Gastroesophageal sphincter (tissue), 4 donors: ENCODE measurements at regions not wholly inside any gene's neighbourhood (a gene's known extent, or its start where the extent isn't known, plus 50 kb on each side); places are given as distances from the start of the nearest gene placed in this dataset.

Source experiments
- ATAC-seq: fragments of 150-250 bp; one replicate; pipeline ENCODE4 v1.9.1; 2016; ENCODE audit warnings: mild to moderate bottlenecking, moderate library complexity
- H3K27ac ChIP-seq, 4 donors: fragments of 200-600 bp; sonication (generic) in 3 of 4; 1 replicate in 3 of 4; 2 replicates in 1 of 4; pipeline ENCODE4 v1.5.1; 2016 to 2019
- H3K27me3 ChIP-seq: fragments of 200-600 bp; sonication (generic); one replicate; pipeline ENCODE4 v1.5.1; 2019
- H3K36me3 ChIP-seq, 2 donors: fragments of 200-600 bp; sonication (generic); one replicate each; pipeline ENCODE4 v1.5.1; 2019; ENCODE audit warnings: control low read depth in 1 of 2
- H3K4me1 ChIP-seq, 3 donors: fragments of 200-600 bp; sonication (generic); 1 replicate in 2 of 3; 2 replicates in 1 of 3; pipeline ENCODE4 v1.5.1; 2016 to 2019; ENCODE audit warnings: control low read depth in 2 of 3
- H3K4me3 ChIP-seq, 2 donors: fragments of 200-600 bp; sonication (generic); one replicate each; pipeline ENCODE4 v1.5.1; 2019; ENCODE audit warnings: mild to moderate bottlenecking in 1 of 2, moderate library complexity in 1 of 2
- H3K9me3 ChIP-seq, 3 donors: fragments of 200-600 bp; sonication (generic); one replicate each; pipeline ENCODE4 v1.5.1; 2017 to 2019; ENCODE audit warnings: control low read depth in 2 of 3
- EP300 ChIP-seq: sonication (generic); formaldehyde crosslinking; IDR thresholded peaks from one replicate; pipeline ENCODE4 v1.6.1; 2017; ENCODE audit warnings: antibody characterized with exemption, mild to moderate bottlenecking
- POLR2A ChIP-seq, 2 donors: fragments of 450-650 bp; IDR thresholded peaks; one replicate each; pipeline ENCODE4 v1.6.1; 2017; ENCODE audit warnings: antibody characterized with exemption in 2 of 2, mild to moderate bottlenecking in 2 of 2, moderate library complexity in 1 of 2
- POLR2AphosphoS5 ChIP-seq: sonication (generic); formaldehyde crosslinking; IDR thresholded peaks from one replicate; pipeline ENCODE4 v1.6.1; 2017; ENCODE audit warnings: antibody characterized with exemption
- WGBS, 2 donors: methylation state at CpG; one replicate each; pipeline ENCODE4 v1.1.5; 2018; ENCODE audit warnings: low coverage in 1 of 2; 5-methylcytosine and 5-hydroxymethylcytosine counted together
- TF ChIP-seq, protein P1 (sequence below), 4 experiments: fragments of 200-600 bp in 2 of 4; fragments of 450-650 bp in 2 of 4; sonication (generic) in 1 of 4; IDR thresholded peaks; one replicate each; pipeline ENCODE4 v1.5.1; 2017 to 2019; ENCODE audit warnings: antibody characterized with exemption in 4 of 4, mild to moderate bottlenecking in 2 of 4, moderate library complexity in 2 of 4

DNA sequence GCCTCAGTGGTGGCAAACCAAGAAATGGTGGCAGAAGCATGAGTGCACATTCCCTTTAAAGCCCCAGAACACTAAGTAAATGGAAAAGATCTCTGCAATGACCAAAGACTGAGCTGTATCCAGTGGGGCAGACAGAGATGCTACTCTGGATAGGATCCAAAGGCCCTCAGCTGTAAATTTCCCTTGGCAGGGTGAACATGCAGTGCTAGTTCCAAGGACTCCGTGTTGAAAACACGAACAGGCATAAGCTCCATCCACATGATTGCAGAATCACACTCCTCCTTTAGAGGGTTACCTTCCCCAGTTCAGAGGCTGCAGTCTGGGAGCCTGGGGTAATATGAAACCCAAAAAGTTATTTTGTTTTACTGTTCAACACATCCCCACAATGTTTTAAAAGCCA is 98.6 kb upstream of the KLF7 start:
- Histone ChIP-seq H3K9me3 (no peaks in the 10 kb centered on the region), H3K27me3 (no peaks in the 10 kb centered on the region), H3K27ac (peak overlapping the region in 1 of 4 donors; percentile 8), H3K36me3 (no peaks in the 10 kb centered on the region), H3K4me1 (peaks cover 0 to 20% (median 1%) of the 10 kb centered on the region in 3 donors), H3K4me3 (no peak overlapping the region)
- no peak for ATAC-seq
- no CpG with 5 or more reads among the region's 2 CpGs for WGBS, 2 donors
- TF ChIP-seq POLR2AphosphoS5 (no peak), EP300 (no peak), POLR2A (IDR thresholded peaks at IDR 0.05) (no peak)
- TF ChIP-seq, protein P1, sequence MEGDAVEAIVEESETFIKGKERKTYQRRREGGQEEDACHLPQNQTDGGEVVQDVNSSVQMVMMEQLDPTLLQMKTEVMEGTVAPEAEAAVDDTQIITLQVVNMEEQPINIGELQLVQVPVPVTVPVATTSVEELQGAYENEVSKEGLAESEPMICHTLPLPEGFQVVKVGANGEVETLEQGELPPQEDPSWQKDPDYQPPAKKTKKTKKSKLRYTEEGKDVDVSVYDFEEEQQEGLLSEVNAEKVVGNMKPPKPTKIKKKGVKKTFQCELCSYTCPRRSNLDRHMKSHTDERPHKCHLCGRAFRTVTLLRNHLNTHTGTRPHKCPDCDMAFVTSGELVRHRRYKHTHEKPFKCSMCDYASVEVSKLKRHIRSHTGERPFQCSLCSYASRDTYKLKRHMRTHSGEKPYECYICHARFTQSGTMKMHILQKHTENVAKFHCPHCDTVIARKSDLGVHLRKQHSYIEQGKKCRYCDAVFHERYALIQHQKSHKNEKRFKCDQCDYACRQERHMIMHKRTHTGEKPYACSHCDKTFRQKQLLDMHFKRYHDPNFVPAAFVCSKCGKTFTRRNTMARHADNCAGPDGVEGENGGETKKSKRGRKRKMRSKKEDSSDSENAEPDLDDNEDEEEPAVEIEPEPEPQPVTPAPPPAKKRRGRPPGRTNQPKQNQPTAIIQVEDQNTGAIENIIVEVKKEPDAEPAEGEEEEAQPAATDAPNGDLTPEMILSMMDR (IDR thresholded peaks at IDR 0.05), result no peak

DNA sequence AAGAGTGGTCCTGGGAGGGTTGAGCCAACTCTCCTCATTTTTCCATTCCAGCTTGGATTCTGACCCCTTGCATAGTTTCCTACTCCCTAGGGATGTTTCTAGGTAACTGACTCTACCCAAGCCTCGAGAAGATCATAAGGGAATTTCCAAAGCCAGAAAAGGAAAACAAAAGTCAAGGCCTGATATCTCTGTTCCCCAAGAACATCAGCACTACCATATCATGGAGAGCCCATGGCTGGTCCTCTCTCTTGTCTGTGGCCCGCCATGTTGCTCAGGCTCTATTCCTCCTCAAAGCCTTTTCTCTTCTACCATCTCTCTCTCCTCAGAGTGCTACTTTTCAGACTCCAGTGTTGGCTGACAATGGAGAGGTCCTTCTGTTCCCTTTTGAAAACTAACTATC is 99.6 kb upstream of the KLF7 start:
- Histone ChIP-seq H3K4me1 (peaks cover 0 to 10% (median 0%) of the 10 kb centered on the region in 3 donors), H3K4me3 (no peak overlapping the region), H3K9me3 (no peaks in the 10 kb centered on the region), H3K27me3 (no peaks in the 10 kb centered on the region), H3K36me3 (no peaks in the 10 kb centered on the region), H3K27ac (no peak overlapping the region)
- WGBS, 2 donors, result 100% methylated on average over 1 of the region's 2 CpGs
- ATAC-seq, result no peak
- TF ChIP-seq POLR2A (IDR thresholded peaks at IDR 0.05) (no peak), EP300 (no peak), POLR2AphosphoS5 (no peak)
- TF ChIP-seq, protein P1 (IDR thresholded peaks at IDR 0.05), result no peak

DNA sequence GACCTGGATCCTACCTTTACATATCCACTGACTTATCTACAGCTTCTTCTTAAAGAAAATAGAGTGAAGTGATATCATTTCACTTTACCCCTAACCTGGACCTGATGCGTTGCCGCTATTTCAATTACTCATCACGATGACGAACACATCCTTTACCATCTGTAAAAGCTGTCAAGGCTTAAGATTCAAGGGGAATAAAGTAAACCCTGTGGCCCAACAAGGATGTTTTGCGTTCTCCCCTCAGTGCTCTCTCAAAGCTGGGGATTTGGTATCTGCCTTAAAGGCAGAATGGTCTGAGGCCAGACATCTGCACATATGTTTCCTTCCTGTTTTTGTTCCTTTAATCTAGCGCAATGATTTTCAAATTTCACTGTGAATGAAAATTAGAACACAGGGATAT is 100.1 kb upstream of the KLF7 start:
- Histone ChIP-seq H3K4me1 (peaks cover 0 to 7% (median 0%) of the 10 kb centered on the region in 3 donors), H3K36me3 (no peaks in the 10 kb centered on the region), H3K27ac (no peak overlapping the region), H3K27me3 (no peaks in the 10 kb centered on the region), H3K4me3 (no peak overlapping the region), H3K9me3 (no peaks in the 10 kb centered on the region)
- no peak for ATAC-seq
- TF ChIP-seq EP300, result no peak
- TF ChIP-seq POLR2AphosphoS5, result no peak
- TF ChIP-seq, protein P1 (IDR thresholded peaks at IDR 0.05), result no peak
- TF ChIP-seq POLR2A (IDR thresholded peaks at IDR 0.05), result no peak
- 78 to 86% methylated on average over 6 of the region's 6 CpGs for WGBS, 2 donors

DNA sequence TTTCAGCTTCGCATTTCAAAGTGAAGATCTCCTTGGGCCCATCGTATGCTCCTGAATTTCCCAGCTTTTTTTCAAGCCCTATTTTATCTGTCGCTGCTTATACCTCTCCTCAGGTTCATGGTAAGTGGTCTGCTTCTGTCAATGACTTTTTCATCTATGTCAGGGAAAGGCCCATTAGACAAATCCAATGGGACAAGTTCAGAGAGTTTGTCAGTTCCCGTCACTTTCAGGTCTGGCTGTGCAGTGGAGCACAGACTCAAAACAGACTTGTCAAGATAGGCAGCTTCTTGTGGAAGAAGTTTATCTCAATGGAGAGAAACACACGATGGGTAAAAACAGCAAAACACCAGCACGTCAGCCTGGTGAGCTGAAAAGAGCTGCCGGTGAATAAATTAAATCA is 100.9 kb upstream of the KLF7 start:
- TF ChIP-seq, protein P1 (IDR thresholded peaks at IDR 0.05), result no peak
- TF ChIP-seq POLR2AphosphoS5 (no peak), POLR2A (IDR thresholded peaks at IDR 0.05) (no peak)
- Histone ChIP-seq H3K4me1 (peaks cover 0 to 7% (median 0%) of the 10 kb centered on the region in 3 donors), H3K27me3 (no peaks in the 10 kb centered on the region), H3K4me3 (no peak overlapping the region), H3K9me3 (no peaks in the 10 kb centered on the region), H3K27ac (no peak overlapping the region), H3K36me3 (no peaks in the 10 kb centered on the region)
- 88 to 98% methylated on average over 4 to 6 of the region's 7 CpGs for WGBS, 2 donors
- no peak for ATAC-seq

DNA sequence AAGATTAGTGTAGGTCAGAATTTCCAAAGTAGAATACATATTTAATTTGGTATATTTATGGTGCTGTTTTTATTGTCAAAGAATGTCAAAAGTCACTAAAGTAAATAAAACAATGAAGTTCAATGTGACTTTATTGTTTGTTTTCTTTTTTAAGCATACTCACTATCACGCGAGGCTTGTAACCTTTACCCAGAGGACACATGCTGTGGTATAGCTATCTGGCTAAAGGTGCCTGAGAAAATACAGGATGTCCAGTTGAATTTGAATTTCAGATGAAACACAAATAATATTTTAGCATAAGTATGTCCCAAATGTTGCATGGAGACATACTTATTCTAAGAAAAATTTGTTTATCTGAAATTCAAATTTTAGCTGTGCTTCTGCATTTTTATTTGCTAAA is 103.3 kb upstream of the KLF7 start:
- no peaks in the 10 kb centered on the region for H3K36me3 ChIP-seq
- H3K27me3 ChIP-seq, result no peaks in the 10 kb centered on the region
- no peak for ATAC-seq
- H3K4me1 ChIP-seq, result peaks cover 0 to 7% (median 0%) of the 10 kb centered on the region in 3 donors
- WGBS, 2 donors, result 67 to 83% methylated on average over 2 of the region's 2 CpGs
- H3K9me3 ChIP-seq, result no peaks in the 10 kb centered on the region
- H3K27ac ChIP-seq, result no peak overlapping the region
- TF ChIP-seq EP300 (no peak), POLR2A (IDR thresholded peaks at IDR 0.05) (no peak), POLR2AphosphoS5 (no peak)
- TF ChIP-seq, protein P1 (IDR thresholded peaks at IDR 0.05), result no peak
- H3K4me3 ChIP-seq, result no peak overlapping the region
